SK-MEL-5 (cell line): ENCODE measurements at regions not wholly inside any gene's neighbourhood (a gene's known extent, or its start where the extent isn't known, plus 50 kb on each side); places are given as distances from the start of the nearest gene placed in this dataset.

Experiments
- DNase-seq: peaks from one replicate; pipeline ENCODE4 v3.0.0-alpha.2; 2016; ENCODE audit warnings: low read depth, low spot score
- in situ Hi-C: cut with HindIII; loops from 2 replicates; pipeline ENCODE4 v1.10.0; 2016; ENCODE audit warnings: low sequenced_read_pairs, high pct_unique_total_duplicates, low pct_unique_long_range_greater_than_20kb

DNA sequence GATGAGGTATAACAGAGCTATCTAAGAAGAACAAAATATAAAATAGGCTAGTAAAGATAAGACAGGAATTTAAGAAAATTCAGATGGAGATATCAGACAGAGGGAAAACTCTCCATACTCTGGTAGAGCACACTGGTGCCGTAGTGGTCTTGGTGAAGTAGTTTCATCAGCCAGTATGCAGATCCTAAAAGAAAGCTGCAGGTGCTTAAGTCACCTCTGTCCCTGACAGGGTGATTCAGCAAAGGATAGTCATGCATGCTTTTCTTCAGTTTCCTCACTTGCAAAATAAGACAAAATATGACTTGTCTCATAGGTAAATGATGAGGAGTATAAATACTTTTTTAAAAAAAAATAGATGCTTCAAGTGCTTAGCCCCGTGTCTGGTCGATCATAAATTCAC lies 794.9 kb downstream of the TNS3 start:
- no peak for DNase-seq
- in situ Hi-C loops = no loop called here

DNA sequence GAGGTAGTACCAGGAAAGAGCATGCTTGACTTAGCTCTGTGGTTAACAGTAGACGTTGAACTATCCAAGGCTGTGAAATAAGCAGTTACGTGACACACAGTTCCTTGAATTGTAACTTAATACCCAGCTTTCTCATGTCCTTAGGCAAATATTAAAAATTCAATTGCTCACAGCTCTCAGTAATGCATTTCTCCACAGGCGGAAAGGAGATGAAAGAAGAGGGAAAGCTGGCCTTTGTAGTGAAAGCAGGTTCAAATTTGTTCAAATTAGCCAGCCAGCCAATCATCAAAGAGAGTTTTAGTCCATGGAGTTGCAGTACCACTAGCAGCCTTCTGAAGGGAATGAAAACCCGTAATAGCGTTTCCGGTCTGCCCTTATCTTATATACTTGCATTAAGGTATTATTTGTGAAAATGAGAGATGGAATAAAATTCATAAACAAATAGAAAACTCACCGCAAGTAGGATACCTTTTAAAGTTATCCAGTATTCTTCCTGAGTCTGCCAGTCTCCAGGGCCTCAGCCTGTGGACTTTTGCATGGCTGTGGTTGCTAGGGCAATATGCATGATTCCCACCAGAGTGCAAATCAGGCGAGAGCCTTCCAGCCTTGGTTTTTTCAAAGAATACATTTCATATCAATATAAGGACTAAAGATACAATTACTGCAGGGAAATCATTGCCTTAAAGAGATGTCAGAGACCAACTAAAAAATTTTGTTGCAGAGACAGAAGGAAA lies 795.5 kb downstream of the TNS3 start:
- in situ Hi-C loops = no loop called here
- DNase-seq = peak; percentile 45

DNA sequence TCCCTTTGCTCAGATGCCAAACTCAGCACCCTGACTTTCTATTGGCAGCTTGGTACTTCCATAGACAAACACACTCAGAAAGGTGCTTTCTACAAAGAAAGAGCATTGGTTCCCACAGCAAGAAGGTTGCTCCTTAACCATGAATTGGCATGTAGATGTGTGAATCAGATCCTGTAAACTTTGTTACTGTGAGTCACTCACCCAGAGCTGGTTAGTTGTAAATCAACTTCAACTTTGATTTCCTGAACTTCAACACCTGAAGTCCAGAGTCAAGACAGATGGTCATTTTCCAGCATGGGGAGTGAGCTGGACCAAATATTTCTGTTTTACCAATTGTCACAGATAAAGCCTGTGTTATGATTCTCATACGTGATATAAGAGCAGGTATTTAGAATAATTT lies 797.2 kb downstream of the TNS3 start:
- in situ Hi-C loops = no loop called here
- DNase-seq = no peak

DNA sequence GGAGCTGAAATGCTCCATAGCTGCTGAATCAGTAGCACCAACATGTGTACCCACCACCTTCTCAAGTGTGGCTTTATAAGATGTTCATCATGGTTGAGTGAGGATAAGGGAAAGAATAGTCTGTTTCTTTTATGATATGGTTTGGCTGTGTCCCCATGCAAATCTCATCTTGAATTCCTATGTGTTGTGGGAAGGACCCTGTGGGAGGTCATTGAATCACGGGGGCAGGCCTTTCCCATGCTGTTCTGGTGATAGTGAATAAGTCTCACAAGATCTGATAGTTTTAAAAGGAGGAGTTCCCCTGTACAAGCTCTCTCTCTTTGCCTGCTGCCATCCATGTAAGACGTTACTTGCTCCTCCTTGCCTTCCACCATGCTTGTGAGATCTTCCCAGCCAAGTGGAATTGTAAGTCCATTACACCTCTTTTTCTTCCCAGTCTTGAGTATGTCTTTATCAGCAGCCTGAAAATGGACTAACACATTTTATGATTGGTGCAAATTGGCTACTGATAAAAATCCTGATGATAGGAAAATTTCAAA lies 799.9 kb downstream of the TNS3 start:
- DNase-seq = no peak
- in situ Hi-C loops = no loop called here

DNA sequence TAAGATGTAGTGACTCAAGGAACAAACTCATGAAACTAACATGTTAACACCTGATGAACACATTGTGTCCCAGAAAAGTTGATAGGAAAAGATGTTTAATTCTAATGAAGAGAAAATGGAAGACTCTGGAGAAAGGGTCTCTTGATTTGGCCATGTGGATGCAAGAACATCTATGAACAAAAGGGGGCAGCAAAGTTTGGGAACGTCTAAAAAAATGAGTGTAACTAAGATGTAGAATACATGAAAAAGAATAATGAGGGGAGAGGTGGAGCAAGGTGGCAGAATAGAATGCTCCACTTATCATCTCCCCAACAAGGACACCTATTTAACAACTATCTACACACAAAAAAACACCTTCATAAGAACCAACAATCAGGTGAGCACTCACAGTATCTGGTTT lies 805.1 kb downstream of the TNS3 start:
- in situ Hi-C loops = no loop called here
- peak; percentile 79 for DNase-seq

DNA sequence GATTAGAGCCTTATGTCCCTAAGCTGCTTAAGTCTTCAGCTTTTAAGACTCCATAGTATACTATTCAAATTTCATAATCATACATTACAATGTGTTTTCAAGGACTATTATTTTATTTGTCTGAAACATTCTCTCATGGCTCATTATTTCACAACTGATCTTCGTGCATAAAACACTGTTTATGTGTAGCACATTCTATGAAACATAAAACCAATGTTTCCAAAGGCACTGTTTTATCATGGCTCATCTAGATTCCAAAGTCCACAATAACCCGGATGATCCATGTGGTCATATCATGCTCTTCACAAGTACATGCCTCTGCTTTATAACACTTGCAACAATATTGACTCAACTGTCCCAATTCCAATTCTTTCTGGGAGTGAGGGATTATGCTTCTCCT lies 806.1 kb downstream of the TNS3 start:
- in situ Hi-C loops = no loop called here
- DNase-seq = no peak

DNA sequence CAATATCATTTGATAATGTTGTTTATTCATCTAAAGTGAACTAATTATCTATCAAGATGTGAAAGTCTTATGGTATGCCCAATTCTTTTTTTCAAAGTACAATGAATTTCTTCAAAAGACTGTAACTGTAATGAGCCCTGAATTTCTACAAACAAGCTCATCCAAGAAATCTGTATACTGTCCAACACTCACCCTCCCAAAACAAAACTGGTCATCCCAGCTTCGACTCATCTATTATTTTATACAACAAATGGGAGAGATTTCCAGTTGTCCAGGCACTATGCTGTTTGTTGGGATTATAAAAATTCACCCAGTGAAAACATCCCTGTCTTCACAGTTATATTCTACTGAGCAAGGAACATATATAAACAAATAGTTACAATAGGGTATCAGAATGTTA lies 806.9 kb downstream of the TNS3 start:
- in situ Hi-C loops = no loop called here
- no peak for DNase-seq

DNA sequence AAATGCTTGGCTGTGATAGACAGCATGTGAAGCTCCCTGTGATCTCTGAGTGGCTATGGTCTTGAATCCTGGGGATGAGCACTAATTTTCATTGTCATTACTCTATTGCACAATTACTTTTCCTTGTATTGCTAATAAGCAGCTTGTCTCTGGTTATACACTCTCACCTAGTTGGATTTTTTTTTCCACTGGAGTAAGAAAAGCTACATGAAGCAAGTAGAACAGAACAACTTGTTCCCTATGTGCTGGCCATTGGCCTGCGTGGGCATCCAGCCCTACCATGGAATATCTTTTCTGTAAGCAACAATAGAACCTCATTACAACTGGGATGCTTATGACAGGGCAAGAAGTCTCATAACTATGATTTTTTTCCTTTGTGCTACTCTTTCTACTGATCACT lies 807.4 kb downstream of the TNS3 start:
- no peak for DNase-seq
- in situ Hi-C loops = loop anchor here (25.0 kb wide), 1 partner anchor 313 kb away; no protein-coding TSS in a partner anchor

DNA sequence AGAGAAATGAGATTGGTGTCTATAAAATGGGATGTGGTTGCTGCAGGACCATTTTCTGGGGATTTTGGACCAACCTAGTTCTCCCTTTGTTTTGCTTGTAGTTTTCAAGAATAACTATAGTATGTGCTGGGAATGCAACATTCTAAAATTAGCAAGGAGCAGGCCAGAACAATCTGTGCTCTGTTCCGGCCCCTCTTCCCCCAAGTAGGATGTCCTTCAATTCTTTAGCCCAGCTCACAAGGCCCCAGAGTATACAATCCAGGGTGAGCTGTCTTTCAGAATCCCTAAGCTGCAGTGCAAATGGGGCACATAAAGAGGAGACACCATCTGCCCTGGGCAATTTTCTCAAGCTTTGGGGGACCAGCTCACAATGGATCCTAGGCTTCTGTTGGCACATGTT lies 809.1 kb downstream of the TNS3 start:
- in situ Hi-C loops = loop anchor here (25.0 kb wide), 1 partner anchor 315 kb away; no protein-coding TSS in a partner anchor
- peak; percentile 78 for DNase-seq

DNA sequence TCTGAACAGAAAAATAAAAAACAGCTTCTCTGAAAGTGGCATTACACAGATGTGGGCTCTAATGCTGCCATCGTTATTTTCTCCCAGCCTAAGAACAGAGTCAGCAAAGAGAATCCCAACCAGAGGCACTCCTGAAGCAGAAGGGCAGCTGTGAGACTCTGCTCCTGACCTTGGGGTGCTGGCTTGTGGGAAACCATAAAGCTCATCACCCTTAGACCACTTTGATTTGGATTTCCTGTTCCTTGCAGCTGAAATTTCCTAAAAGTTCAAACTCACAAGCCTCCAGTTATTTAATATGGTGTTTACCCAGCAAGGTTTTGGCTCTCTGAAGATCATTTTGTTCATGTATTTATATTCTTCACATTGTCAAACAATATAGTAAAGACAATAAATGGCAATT lies 814.8 kb downstream of the TNS3 start:
- DNase-seq = no peak
- in situ Hi-C loops = loop anchor here (25.0 kb wide), 1 partner anchor 320 kb away; no protein-coding TSS in a partner anchor

DNA sequence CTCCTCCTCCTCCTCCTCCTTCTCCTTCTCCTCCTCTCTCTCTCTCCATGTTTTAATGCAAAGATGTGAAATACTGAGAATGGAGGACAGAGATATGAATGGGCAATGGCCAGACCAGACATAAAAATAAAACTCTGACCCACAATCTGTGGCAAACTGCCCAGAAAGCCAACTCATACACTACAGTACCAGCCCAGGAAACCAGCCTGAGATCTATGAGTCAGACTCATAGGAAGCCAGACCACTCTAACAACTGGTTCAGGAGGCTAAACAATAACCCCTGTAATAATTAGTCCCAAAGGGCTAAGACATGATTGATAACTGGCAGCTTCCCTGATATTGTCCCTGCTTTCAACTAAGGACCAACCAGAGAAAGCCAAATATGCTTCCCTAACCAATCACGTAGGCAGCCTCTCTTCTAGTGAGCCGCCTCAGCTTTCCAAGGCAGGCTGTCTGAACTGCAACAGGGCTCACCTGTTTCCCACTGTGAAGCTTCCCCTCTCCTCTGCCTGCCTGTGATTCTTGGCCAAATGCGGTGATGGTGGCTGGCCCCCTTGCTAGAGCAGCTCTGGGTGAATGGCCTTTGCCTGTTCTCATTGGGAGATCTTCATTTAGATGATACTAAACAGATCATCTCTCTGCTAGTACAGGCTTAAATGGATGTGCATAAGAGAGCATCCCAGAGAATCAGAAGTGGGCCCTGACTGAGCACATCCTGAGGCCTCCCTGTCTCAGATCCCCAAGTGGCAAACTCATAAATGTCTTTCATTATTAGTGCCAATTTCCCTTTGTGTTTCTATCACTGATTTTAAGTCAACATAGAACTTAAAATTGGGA lies 817.6 kb downstream of the TNS3 start:
- in situ Hi-C loops = loop anchor here (25.0 kb wide), 1 partner anchor 323 kb away; no protein-coding TSS in a partner anchor
- peak; percentile 98 for DNase-seq

DNA sequence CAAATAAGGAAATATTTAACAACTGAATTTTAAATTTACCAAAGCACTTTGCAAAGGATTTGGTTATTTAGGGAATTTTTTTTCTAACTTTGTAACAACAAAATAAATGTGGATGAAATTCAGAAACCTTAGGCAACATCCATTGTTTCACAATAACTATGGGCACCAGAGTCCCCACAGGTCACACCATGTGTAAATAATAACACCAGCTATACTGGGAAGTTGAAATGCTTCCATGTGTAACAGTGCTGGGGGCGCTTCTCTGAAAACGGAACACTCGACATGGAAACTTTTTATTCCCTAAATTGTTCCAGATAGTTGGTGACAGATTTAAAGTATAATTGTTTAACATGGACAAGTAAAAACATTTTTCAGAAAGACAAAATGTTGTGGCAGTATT lies 818.6 kb downstream of the TNS3 start:
- in situ Hi-C loops = loop anchor here (25.0 kb wide), 1 partner anchor 324 kb away; no protein-coding TSS in a partner anchor

DNA sequence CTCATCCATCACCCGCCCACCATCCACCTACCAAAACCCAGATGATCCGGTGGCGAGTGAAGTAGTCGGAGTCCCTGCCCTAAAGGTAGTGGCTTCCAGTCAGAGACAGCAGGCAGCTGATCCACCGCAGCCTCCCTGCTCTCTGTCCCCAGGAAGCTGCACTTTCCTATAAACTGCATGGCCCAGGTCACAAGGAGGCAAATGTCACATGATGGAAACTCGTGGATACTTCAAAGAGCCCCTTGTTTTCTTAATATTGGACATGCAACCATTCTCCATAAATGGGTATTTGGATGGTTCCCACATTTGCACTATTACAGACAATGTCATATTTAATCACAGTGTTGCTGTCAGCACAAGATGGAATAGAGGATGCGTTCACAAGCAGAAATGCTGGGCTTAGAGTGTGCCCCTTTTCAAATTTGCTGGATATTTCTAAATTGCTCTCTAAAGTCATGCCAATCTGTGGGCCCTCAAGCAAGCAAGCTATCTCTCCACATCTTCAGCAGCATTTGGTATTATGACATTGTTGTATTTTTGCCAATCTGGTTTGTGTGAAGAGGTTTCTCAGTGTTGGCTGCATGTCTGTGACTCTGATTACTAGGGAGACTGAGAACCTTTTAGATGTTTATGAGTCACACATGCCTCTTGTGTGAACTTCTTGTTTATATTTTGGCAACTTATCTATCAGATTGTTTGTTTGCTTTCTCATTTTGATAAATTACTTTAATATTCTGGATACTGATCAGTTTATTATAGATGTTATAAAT lies 822.0 kb downstream of the TNS3 start:
- in situ Hi-C loops = loop anchor here (25.0 kb wide), 1 partner anchor 327 kb away; no protein-coding TSS in a partner anchor
- peak; percentile 98 for DNase-seq

More for the DNA sequence above, 818.6 kb downstream of the TNS3 start:
- DNase-seq = no peak

DNA sequence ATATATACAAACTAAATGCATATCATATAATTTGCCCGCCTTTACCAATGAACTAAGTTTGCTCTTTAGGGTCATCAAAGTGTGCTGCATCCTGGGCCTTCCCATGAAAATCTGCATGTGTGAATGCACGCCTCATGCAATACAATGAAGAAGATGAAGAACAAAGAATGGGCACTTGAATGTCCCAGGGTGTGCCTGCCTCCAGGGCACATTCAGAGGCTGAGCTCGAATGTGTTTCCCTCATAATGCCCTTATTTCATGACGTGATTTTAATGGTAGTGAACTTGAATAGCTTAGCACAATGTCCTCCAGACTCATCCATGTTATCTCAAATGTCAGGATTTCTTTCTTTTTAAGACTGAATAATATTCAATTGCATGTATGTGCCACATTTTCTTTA lies 824.9 kb downstream of the TNS3 start:
- in situ Hi-C loops = loop anchor here (25.0 kb wide), 1 partner anchor 330 kb away; no protein-coding TSS in a partner anchor
- DNase-seq = peak; percentile 60

DNA sequence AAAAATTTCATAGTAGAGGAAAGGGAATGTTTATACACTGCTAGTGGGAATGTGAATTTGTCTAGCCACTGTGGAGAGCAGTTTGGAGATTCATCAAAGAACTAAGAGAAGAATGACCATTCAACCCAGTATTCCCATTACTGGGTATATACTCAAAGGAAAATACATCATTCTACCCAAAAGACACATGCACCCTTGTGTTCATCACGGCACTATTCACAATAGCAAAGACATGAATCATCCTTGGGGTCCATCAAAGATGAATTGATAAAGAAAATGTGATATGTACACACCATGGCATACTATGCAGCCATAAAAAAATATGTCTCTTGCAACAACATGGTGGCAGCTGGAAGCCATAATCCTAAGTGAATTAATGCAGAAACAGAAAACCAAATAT lies 825.7 kb downstream of the TNS3 start:
- in situ Hi-C loops = loop anchor here (25.0 kb wide), 1 partner anchor 331 kb away; no protein-coding TSS in a partner anchor
- DNase-seq = peak; percentile 88

DNA sequence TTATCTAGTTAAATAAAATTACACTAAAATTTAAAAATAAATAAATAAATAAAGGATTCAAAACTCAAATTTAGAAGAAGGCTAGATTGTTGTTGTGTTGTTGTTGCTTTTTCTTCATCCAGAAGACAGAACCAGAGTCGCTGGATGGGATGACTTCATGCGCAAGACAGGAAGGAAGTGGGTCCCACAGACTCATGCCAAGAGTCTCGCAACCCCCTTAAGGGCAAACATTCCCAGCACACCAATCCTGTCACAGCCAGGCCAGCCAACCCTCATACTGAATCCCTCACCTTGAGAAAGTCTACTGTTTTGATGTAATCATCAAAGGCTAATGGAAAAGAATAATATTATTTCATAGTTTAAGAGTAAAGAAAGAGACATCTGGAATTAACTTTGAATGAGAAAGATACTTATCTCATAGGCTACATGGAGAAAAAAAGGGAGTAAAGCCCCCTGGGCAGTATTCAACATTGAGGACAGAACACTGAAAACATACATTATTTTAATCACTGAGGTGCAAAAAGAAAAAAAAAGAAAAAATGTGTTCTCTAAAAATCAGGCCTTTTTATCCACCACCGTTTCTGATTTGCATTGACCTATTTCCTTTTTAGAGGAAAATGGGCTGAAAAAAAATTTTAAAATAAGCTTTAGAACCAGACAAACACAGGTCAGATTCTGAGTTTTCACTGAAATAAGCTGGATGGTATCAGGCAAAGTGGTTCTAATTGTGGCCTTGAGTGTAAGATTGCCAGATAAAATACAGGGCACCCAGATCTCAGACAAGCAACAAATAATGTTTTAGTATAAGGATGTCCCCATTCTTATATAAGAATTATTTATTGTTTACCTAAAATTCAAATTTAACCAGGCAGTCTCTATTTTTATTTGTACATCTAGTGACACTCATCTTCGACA lies 826.5 kb downstream of the TNS3 start:
- in situ Hi-C loops = loop anchor here (25.0 kb wide), 1 partner anchor 332 kb away; no protein-coding TSS in a partner anchor
- DNase-seq = no peak
